Suppressor macrophage treated with lipopolysaccharide for 1 hour (primary cell): ENCODE measurements at regions not wholly inside any gene's neighbourhood (a gene's known extent, or its start where the extent isn't known, plus 50 kb on each side); places are given as distances from the start of the nearest gene placed in this dataset.

ENCODE experiments used
- DNase-seq, 3 donors: peaks; one replicate each; pipeline ENCODE4 v3.0.0-alpha.2; 2020 to 2022

GRCh38 chrX:128287693-128288092 is 235.5 kb upstream of the ACTRT1 start:
- DNase-seq, result no peak

GRCh38 chrX:128250621-128251020 is 198.4 kb upstream of the ACTRT1 start:
- DNase-seq, result no peak

- DNase-seq, result no peak
Observed at GRCh38 chrX:128216364-128216763, 164.2 kb upstream of the ACTRT1 start.

GRCh38 chrX:128165884-128166408 is 113.7 kb upstream of the ACTRT1 start:
- DNase-seq, result no peak

DNA sequence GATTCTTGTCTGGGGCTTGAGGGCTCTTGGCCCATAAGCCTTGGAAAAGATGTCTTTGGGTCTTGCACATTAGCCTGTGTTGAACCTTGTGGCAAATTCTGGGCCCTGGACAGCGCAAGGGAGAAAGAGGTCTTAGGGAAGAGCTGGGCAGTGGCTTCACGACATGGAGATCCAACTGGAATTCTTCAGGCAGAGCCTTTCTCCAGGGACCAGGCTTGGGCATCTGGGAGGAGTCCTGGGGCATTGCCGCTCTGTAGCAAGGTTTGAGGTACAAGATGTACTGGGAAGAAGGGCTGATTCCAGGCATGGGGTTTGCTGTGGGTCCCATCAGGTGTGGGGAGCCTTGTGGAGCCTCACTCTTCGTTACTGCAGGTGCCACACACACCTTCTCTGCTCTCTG is 104.0 kb upstream of the ACTRT1 start:
- DNase-seq, result no peak

- DNase-seq, result no peak
Observed at GRCh38 chrX:128142745-128143144, 90.5 kb upstream of the ACTRT1 start.

DNA sequence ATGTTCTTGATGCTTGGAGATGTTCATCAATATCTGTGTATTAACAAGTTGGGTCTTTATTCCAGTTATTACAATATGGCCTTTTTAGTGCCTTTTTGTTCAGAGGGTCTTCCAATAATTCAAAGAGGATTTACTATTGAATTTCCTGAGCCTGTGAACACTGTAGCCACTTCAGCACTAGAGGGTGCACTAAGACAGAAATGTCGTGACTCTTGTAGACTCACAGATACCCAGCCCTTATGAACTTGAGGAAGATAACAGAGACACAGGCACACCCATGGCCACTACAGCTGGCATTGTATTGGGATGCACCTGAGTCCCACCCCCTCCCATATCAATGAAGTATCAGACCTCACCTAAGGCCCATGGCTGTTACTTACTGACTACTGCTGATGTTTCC is 54.4 kb upstream of the ACTRT1 start:
- no peak for DNase-seq

DNA sequence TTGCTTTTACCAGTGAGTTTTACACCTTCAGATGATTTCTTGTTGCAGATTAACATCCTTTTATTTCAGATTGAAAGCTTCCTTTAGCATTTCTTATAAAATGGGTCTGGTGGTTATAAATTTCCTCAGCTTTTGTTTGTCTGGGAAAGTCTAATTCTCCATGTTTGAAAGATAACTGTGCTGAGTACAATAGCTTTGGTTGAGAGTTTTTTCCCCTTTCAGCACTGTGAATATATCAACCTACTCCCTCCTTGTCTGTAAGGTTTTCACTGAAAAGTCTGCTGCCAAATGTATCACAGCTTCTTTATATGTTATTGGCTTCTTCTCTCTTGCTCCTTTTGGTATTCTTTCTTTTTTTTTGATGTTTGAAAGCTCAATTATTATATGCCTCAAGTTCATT is 53.5 kb upstream of the ACTRT1 start:
- no peak for DNase-seq
